ENCODE measurements at regions not wholly inside any gene's neighbourhood (a gene's known extent, or its start where the extent isn't known, plus 50 kb on each side); places are given as distances from the start of the nearest gene placed in this dataset.

DNA sequence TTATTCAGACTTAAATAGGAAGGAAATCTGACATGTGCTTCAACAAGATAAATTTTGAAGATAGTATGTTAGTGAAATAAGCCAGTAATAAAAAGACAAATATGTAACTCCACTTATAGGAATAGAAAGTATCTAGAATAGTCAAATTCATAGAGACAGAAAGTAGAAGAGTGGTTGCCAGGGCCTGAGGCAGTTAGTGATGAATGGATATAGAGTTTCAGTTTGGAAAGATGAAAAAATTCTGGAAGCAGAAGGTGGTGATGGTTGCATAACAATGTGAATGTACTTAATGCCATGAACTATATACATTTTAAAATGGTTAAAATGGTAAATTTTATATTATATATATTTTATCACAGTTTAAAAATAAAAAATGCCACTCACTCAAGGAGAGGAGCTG is 54.3 kb downstream of the HAND2 start:
- no peak for TF ChIP-seq POLR2AphosphoS5 (IDR thresholded peaks at IDR 0.05; ENCODE audit: low read depth, low read length)
- TF ChIP-seq, protein P1, sequence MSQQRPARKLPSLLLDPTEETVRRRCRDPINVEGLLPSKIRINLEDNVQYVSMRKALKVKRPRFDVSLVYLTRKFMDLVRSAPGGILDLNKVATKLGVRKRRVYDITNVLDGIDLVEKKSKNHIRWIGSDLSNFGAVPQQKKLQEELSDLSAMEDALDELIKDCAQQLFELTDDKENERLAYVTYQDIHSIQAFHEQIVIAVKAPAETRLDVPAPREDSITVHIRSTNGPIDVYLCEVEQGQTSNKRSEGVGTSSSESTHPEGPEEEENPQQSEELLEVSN (IDR thresholded peaks at IDR 0.05) = no peak

Measured in H1 (cell line).